ENCODE measurements at regions not wholly inside any gene's neighbourhood (a gene's known extent, or its start where the extent isn't known, plus 50 kb on each side); places are given as distances from the start of the nearest gene placed in this dataset.

DNA sequence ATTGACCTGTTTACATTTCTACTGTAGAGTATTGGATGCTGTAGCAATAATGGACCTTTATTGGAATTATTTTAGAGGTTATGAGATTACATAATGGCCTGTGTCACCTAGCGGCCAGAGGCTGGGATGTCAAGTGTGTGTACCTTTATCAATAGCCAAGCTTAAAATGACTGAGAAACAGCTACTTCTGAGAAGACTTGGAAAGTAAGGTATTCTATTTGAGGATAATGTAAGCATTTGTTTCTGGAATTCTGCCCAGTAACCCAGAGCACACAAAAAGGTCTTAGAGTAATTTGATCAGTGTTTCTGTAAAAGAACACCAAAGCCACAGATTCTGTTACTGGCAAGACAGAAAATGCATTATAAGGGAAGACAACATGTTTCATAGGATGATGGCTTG lies 116.8 kb downstream of the MACIR start:
- TF ChIP-seq, protein P1, sequence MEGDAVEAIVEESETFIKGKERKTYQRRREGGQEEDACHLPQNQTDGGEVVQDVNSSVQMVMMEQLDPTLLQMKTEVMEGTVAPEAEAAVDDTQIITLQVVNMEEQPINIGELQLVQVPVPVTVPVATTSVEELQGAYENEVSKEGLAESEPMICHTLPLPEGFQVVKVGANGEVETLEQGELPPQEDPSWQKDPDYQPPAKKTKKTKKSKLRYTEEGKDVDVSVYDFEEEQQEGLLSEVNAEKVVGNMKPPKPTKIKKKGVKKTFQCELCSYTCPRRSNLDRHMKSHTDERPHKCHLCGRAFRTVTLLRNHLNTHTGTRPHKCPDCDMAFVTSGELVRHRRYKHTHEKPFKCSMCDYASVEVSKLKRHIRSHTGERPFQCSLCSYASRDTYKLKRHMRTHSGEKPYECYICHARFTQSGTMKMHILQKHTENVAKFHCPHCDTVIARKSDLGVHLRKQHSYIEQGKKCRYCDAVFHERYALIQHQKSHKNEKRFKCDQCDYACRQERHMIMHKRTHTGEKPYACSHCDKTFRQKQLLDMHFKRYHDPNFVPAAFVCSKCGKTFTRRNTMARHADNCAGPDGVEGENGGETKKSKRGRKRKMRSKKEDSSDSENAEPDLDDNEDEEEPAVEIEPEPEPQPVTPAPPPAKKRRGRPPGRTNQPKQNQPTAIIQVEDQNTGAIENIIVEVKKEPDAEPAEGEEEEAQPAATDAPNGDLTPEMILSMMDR (IDR thresholded peaks at IDR 0.05; ENCODE audit: control extremely low read depth, extremely low read depth, low read depth, missing control alignments): no peak
- no peak for DNase-seq (ENCODE audit: extremely low spot score)
- ChIA-PET POLR2A (no interaction called here), CTCF (no interaction called here)

DNA sequence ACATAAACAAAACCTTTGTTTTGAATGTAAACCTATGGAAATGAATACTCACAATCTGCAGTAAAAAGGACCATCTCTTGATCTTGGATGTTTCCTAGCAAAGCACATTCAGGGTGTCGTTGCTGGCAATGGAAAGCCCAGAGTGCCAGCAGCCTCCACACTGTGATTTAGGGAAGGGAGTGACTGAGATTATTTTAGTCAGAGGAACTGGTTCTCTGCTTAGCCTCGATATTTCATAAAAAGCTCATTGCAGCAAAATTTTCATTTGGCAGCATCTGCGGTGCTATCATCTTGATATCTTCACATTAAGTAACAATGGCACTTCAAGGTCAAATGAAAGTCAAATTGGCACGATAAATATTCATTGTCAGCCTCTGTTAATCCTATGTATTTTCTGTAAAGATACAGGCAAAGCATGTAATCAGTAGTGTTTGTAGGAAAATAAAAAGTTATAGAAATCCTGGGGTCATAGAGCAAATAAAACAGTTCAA lies 116.0 kb downstream of the MACIR start:
- ChIA-PET CTCF (interaction anchor here (1.7 kb wide), 1 partner anchor 19 kb away, joined by 4 read pairs; no protein-coding TSS in a partner anchor), POLR2A (no interaction called here)
- DNase-seq (ENCODE audit: extremely low spot score): no peak
- TF ChIP-seq, protein P1 (IDR thresholded peaks at IDR 0.05; ENCODE audit: control extremely low read depth, extremely low read depth, low read depth, missing control alignments): no peak

GRCh38 chr5:103373597-103374472 lies 115.3 kb downstream of the MACIR start:
- ChIA-PET POLR2A (no interaction called here), CTCF (interaction anchor here (1.7 kb wide), 1 partner anchor 19 kb away, joined by 4 read pairs; no protein-coding TSS in a partner anchor)
- TF ChIP-seq, protein P1 (IDR thresholded peaks at IDR 0.05; ENCODE audit: control extremely low read depth, extremely low read depth, low read depth, missing control alignments): no peak
- DNase-seq (ENCODE audit: extremely low spot score): no peak

- no peak for DNase-seq (ENCODE audit: extremely low spot score)
- TF ChIP-seq, protein P1 (IDR thresholded peaks at IDR 0.05; ENCODE audit: control extremely low read depth, extremely low read depth, low read depth, missing control alignments): no peak
- ChIA-PET POLR2A (no interaction called here), CTCF (no interaction called here)
Observed at GRCh38 chr5:103371046-103371607, 112.6 kb downstream of the MACIR start.

GRCh38 chr5:103369125-103370120 lies 110.9 kb downstream of the MACIR start:
- DNase-seq (ENCODE audit: extremely low spot score): no peak
- CTCF ChIA-PET: interaction anchor here (1.4 kb wide), 1 partner anchor 56 kb away, joined by 3 read pairs; no protein-coding TSS in a partner anchor
- TF ChIP-seq, protein P1 (IDR thresholded peaks at IDR 0.05; ENCODE audit: control extremely low read depth, extremely low read depth, low read depth, missing control alignments): no peak
- POLR2A ChIA-PET: no interaction called here

GRCh38 chr5:103367702-103368101 lies 109.1 kb downstream of the MACIR start:
- TF ChIP-seq, protein P1 (IDR thresholded peaks at IDR 0.05; ENCODE audit: control extremely low read depth, extremely low read depth, low read depth, missing control alignments): no peak
- DNase-seq (ENCODE audit: extremely low spot score): no peak
- ChIA-PET CTCF (no interaction called here), POLR2A (no interaction called here)
